T-helper 9 cell (primary cell): ENCODE measurements at regions not wholly inside any gene's neighbourhood (a gene's known extent, or its start where the extent isn't known, plus 50 kb on each side); places are given as distances from the start of the nearest gene placed in this dataset.

Experiments
- DNase-seq: peaks from one replicate; pipeline ENCODE4 v3.0.0-alpha.2; 2020

DNA sequence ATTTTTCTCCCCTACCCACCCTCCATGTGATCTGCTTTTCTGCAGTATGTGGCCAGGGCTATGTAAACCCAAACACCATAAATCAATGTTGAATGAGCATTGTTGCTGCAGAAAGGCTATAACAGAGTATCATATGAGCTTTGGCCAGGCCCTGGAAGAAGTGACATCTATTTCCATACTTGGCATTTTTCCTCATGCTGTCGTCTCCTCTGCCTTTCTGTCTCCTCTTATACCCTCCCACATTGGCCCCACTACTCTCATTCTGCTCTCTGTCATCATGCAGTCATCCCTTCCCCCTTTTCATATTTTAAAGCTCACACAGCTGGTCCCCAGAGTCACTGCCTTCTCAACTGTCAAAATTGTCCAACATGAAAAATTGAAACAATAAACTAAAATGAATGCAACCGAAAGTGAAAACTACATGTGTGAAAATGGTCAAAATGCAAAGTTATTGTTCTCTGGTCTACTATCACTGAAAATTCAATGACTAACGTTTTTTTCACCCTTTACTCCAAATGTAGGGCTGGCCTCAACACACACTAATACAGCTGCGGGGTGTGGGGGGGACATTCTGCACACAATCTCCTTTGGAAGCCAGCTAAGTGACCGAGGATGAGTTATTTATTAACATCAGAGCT, 290.7 kb upstream of the TMPO start:
- no peak for DNase-seq

DNA sequence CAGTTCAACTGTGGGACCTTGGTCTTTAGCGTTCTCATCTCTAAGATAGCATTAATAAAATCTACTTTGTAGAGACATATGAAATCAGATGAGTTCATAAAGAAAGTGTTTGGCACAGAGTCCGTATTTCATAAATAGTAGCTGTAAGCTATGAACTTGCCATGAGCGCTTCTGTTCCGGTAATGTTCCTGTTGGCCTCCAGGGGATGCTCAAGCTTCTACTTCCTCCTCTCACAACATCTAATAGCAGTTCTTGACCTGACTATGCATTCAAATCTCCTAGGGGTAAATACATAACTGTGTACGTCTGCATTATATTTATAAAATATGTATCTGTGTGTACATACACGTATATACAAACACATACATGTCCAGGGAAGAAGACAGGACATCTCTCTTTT, 288.2 kb upstream of the TMPO start:
- no peak for DNase-seq

DNA sequence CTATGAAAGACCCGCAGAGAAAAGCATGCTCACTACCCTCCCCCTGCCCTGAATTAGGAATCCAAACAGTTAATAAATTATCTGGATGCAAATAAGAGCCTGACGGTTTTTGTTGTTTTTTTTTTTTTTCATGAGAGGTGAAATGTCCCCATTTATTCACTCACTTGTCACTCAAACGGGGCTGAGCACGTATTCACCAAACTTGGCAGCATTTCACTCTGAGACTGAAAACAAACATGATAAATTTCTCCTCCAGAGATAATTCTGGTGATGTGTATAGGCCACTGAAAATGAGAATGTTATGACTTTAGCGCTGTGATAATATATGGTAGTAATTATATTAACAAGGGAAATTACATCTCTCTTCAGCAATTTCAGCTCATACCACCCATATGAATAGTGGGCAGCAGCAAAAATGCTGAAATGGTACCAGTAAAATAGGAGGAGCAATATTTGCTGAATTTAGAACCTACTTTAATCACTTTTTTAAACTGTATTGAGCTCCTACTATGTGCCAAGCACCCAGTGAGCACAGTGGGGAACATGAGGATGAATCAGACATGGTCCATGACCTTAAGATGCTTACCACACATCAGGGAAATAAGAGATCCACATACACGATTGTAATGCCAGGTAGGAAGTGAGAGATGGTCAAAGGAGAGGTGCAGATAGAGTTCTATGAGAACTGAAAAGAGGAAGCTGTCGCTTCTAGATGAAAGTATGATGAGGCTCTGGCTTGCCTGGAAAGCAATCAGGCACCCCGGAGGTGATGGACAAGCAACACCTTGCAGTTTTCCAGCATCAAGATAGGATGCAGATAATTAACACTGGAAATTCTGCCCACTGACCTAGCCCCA, 286.5 kb upstream of the TMPO start:
- no peak for DNase-seq

DNA sequence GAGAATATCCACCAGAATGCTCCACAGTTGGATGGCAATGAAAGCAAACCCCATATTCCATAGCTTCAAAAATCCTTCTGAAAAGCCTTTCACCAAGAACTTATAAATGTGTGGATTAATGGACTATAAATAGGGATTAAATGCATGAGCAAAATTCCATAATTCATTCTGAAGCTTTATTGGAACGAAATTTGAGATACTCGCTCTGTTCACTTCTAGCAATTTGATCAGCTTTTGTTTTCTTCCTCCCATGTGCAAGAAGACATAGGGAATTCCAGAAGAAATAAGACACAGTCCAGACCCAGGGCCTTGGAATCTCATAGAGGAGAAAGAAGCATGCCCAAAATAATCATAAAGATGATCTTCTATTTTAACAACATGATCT, 285.9 kb upstream of the TMPO start:
- no peak for DNase-seq

DNA sequence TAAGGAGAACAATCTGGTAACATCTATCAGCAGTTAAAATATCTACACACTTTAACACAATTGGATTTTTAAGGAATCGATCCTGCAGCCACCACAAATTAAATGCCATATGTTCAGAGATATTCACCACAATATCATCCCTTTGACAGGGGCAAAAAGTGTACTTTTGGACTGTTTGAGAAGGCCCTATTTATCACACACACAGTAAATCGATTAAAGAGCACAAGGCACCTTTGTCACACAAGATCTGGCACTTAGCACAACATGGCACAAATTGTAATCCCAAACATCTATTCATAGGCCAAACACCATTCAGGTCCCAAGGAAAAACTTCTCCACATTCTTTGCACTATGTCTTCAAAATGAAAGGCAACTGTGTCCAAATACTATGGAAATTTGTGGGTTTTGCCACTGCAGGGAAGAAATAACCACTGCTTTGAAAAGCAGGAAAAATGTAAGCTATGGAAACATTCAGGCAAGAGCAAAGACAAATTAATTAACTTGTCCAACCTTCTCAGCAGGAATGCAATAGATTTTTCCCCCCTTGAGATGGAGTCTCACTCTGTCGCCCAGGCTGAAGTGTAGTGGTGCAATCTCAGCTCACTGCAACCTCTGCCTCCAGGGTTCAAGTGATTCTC, 282.5 kb upstream of the TMPO start:
- DNase-seq, result no peak

DNA sequence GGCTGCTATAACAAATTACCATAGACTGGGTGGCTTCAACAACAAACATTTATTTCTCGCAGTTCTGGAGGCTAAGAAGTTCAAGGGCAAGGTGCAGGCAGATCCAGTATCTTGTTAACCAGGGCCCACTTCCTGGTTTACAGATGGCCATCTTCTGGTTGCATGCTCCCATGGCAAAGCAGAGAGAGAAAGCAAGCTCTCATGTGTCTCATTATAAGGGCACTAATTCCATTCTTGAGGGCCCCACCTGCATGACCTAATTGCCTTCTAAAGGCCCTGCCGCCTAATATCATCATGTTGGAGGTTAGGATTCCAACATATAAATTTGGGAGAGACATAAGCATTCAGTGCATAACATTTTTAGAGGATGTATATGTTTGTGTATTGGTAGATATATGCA, 280.1 kb upstream of the TMPO start:
- DNase-seq, result no peak

DNA sequence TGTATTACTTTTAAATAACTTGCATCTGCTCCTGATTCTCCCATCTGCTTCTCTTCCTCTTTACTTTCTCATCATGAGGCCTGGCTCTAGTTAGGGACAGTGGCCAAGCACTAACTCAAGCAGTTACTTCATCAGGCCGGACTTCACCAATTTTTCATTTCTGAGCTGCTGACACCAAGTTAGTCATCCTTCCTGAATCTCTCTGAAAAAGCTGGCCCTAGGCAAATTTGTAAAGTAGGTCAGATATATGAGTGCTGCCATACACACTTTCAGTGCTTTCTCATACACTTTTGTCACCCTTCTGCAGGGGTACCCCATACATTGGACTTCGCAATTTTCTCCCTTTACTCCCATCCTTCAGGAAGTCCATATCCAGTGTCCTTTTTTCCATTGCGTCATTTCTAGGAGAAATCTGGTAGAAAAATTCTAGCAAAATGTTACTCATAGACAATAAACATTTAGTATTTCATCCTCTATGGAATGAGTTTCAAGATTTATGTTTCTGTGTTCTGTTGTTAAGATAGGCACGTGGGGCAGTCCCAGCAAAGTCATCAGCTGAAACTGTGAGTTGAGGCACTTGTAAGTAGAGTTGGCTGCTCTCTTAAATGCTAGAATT, 276.8 kb upstream of the TMPO start:
- DNase-seq, result no peak

DNA sequence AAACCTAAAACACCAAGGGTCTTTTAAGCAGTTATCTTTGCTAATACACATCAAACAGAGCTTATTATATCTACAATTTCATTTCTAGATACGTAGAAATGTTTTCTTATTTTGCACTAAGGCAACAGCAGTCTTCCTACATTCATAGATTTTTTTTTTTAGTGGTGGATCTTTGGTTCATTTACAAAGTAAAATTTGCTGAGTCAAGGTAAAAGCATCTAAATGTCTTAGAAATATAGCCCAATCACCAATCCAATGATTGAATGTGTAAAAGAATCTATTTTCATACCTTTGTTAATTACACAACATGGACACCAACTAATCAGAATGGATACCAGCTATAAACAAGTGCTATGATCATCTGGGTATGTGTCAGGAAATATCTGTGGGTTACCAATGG, 272.2 kb upstream of the TMPO start:
- DNase-seq, result no peak

DNA sequence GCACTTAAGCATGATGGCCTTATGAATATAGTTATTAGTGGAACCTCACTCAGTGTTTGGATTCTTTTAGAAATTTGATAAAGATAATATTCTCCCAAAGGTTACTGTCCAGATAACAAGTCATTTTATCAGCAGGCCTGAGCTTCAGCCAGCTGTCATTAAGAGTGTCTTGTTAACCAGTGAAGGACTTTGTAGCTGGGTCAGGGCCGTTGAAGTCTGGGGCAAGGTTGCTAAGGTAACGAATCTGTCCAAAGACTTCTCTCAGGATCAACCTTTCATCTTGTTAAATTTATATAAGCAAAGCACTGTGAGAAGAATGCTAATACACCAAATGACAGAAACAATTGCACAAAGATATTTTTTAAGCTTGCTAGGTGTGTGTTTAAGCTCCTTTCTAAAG, 271.3 kb upstream of the TMPO start:
- no peak for DNase-seq

DNA sequence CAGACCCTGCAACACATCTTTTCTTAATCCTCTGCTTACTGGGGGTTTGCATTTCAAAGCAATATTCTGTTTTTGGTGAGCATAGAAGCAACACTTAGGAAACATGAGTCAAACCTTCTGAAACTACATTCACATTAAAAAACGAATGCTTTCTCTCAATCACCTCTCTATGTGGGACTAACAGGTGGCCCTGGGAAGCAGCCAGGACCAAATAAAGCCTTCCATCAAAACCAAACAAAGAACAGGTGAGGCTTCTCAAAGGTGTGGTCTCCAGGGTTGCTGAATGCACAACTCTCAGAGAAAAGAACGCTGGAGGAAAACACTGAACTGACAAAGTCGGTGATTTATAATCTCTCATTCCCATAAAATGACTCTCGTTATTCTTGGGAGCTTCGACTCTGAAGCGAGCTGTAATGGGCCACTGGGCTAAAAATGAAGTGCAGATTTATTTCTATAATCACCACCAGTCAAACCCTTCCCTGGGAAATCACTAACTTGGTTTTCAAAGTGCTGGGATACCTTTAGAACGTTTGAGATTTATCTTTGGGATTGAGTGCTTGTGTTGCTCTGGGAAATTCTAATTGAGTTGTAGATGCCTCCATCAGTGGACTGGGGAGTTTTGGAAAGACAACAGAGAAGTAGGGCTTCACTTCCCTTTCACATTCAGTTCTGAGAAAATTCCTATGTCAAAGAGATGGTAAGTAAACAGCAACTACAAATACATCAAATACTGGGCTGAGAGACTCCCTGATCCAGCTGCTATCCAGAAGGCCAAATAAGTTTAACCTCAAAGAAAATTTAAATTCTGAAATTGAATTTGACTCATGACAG, 262.0 kb upstream of the TMPO start:
- no peak for DNase-seq

DNA sequence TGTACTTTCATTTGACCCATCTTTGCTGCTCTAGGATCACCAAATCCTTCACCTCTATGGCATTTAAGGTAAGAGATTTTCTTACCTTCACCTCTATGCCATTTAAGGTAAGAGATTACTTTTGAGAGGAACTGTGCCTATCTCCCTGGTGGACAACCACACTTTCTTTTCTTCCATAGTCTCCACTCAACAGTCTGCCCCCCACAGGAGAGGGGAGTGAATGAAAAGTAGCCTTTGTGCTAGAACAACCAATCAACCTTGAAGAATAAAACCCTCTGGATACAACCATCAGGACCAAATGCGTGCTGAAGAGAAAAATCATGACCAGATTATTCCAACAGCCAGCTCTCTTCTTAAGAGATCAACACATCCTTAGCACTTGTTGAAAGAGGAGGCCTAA, 258.6 kb upstream of the TMPO start:
- no peak for DNase-seq

DNA sequence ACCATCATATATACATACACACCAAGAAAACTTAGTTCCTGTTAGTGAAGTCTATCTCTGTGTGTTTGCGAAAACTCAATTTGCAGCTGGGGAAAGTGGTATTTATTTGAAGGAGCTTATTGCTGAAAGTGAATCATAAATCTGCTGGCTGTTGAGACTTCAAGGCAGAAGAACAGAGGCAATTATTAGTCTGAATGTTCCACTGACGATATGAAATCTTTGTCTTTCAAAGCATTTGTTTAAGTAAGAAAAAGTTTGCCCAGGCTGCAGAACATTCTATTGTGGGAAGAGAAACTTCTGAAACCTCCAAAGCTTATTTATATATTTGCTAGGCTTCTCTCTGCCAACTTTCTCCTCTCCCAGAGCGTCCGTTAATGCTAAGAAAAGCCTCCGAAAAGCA, 255.7 kb upstream of the TMPO start:
- no peak for DNase-seq

DNA sequence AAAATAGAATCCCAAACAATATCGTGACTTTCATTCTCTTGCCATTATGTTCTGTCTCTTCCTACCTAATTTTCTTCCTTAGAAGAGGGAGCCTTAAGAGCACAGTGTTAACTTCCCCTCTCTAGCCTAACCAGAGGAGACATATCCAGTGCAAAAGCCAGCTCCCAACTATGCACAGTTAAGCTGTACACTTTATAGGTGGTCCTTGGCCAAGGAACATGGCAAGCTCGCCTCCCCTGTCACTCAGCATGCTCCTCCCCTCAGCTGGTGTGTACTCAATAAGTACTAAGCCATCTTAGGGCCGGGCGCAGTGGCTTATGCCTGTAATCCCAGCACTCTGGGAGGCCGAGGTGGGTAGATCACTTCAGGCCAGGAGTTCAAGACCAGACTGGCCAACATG, 255.1 kb upstream of the TMPO start:
- no peak for DNase-seq

DNA sequence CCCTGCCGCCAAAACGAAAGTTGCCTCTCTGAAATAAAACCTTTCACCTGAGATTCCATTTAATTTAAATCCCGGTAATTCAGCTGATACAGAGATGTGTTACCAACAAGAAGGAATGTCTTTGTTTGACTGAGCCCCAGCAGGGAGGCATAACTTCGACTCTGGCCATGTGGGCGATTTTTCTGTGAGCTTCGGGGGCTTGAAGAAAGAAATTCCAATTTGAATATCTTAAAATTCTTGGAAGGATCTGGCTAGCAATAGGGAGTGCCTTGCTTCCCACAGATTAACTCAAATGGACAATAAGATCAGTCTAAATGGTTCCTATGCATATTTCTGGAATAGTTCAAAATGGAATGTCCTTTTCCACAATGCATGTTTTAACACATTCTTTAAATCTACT, 252.5 kb upstream of the TMPO start:
- no peak for DNase-seq

DNA sequence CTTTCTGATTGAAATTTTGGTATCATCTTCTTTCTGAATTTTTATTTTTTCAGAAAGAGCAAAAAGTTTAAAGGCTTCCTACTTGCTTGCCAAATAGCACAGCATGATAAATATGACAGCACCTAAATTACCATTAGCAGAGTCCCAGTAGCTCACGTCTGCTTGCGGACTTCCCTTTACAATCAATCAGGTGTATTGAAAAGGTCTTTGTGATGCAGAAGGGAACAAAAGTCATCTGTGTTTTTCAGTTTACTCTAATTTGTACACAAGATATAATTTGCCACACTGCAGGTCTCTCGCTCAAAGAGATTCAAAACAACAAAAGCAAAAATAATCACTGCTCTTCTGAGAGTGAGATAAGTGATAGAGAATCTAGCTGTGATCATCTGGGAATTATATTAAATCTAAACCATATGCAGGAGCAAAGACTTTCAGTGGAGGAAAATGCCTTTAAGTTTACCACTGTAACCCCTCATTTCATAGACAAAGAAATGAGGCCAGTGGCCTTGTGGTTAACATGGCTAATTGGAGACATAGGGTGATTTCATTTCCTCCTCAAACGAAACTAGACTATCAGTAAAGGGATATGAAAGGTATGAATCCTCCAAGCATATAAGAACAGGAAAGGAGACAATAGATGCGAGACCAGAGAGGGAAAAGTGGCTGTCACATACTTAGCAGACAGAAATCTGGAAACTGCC, 240.8 kb upstream of the TMPO start:
- DNase-seq, result no peak

DNA sequence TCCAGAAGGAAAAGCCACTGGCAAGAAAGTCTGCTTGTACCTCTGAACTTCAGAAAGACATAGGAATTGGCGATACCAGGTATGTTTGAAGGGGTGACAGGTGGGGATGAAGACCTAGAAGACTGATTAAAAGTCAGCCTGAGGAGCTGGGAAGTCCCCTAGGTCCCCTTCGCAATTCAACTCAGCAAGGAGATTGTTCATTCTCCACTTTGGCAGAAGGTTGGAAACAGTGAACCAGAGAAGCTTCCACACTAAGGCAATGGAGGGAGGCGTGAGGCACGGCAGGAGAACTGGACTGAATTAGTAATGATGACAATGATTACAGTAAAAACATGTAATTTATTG, 240.3 kb upstream of the TMPO start:
- DNase-seq, result no peak

DNA sequence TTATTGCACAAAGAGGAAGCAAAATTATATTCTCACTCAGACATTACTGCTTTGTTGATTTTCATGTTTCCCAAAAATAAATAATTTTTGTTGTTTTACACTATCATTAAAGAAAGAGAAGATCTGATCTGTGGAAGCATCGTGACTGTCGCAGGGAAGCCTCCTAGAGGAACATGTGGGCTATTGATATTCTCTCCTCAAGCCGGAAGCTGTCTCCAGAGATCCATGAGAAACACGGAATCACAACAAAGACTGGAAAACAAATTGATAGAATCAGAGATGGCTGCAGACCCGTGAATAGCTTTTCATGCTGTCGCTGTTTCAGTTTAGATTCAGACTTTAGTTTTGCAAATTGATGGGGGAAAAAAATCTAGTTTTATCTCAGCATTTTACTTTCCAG, 235.2 kb upstream of the TMPO start:
- DNase-seq, result no peak

DNA sequence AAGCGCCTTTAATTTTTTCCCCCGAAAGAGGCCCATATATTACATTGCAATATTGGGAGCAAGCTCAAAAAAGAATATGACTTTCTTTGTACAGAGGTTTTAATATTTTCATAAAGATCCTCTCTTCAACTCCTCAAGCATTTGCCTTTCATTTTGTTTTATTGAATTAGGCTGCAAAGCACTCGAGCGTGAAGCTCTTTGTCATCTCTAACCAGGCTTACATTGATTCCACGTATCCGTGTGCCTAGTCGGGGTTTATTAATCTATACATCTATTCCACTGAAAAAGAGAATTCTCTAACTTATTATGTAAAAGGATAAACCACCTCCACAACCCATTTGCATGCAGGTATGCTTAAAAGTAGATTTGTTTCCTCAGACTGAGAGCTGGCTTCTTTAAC, 234.8 kb upstream of the TMPO start:
- DNase-seq, result no peak

DNA sequence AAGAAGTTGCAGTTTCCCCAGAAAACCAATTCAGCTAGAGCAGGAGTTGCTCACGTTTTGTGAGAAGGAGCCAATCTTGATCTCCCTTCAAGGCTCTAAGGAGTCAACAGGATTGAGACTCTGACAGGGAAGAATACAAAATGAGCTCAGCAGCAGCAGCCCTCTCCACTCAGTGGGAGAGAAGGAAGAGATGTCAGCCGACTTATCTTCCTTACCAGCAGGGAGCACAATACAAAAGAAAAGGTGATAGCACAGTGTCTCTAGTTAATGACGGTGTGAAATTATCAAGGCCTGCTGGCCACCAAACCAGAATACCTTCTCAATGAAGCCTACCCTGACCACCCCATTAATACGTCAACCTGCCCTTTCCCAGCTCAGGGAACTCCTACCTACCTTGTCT, 223.6 kb upstream of the TMPO start:
- no peak for DNase-seq

DNA sequence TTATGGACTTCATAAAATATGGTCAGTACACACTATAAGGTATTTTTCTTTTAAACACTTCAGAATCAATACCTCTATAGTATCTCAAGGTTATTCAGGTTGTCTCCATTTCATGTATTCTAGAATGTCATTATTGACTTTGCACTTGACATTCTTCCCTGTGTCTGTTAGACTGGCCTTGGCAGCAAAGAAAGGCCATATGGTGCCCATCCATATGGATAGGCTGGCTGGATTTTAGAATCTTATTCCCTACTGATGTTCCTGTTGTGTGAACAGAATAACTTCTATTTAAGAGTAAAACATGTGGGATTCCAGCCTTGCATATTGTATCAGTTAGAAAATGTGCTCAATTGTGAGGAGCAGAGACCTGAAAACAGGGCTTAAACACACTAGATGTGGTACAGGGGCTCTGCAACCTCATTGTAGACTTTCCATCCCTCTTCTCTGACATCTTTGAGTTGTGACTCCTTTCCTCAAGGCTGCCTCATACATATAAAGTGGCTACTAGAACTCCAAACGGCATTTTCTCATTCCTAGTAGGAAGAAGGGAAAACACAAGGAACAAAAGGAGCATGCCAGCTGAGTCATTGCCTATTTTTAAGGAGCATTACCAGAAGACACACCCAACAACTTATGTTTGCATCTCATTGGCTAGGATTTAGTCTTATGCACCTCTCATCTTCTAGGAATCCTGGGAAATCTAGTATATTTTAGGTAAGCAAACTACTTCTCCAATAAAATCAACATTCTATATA, 221.2 kb upstream of the TMPO start:
- DNase-seq, result no peak

DNA sequence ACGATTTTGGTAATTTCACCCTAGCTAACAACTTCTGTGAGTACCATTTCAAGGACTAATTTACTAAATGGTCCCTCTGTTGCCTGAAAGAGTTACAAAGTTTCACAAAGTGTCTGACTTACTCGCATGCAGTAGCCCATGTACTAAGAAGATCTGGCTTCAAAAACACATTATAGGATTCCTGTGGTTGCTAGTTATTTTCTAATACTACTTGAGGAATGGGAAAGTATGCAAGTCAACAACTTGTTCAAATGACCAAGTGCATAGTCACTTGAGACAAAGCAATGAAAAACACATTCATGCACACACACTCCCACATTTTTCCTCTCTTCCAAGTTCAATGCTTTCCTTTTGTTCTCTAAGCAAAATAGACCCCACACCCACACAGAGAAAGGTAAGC, 219.7 kb upstream of the TMPO start:
- no peak for DNase-seq
